HCEC 1CT (cell line): ENCODE measurements at regions not wholly inside any gene's neighbourhood (a gene's known extent, or its start where the extent isn't known, plus 50 kb on each side); places are given as distances from the start of the nearest gene placed in this dataset.

ENCODE experiments used
- DNase-seq: peaks from one replicate; pipeline ENCODE4 v3.0.0-alpha.2; 2017

GRCh38 chr3:176789281-176789705 is 408.0 kb downstream of the TBL1XR1 start:
- peak; percentile 14 for DNase-seq

GRCh38 chr3:176787506-176787905 is 409.8 kb downstream of the TBL1XR1 start:
- DNase-seq, result no peak

GRCh38 chr3:176785171-176785570 is 412.1 kb downstream of the TBL1XR1 start:
- DNase-seq, result no peak

GRCh38 chr3:176780766-176781165 is 416.5 kb downstream of the TBL1XR1 start:
- DNase-seq, result no peak

- DNase-seq, result no peak
Observed at GRCh38 chr3:176776622-176777175, 420.6 kb downstream of the TBL1XR1 start.

GRCh38 chr3:176769547-176770190 is 427.6 kb downstream of the TBL1XR1 start:
- DNase-seq, result no peak

- peak; percentile 23 for DNase-seq
Observed at GRCh38 chr3:176767385-176767784, 429.9 kb downstream of the TBL1XR1 start.

GRCh38 chr3:176766862-176767261 is 430.4 kb downstream of the TBL1XR1 start:
- DNase-seq, result no peak

GRCh38 chr3:176765382-176765900 is 431.8 kb downstream of the TBL1XR1 start:
- DNase-seq, result no peak

GRCh38 chr3:176759815-176760506 is 437.3 kb downstream of the TBL1XR1 start:
- no peak for DNase-seq

GRCh38 chr3:176757429-176757828 is 439.9 kb downstream of the TBL1XR1 start:
- no peak for DNase-seq

- DNase-seq, result no peak
Observed at GRCh38 chr3:176755977-176756376, 441.3 kb downstream of the TBL1XR1 start.

- DNase-seq, result no peak
Observed at GRCh38 chr3:176755552-176755951, 441.7 kb downstream of the TBL1XR1 start.

GRCh38 chr3:176741664-176742047 is 455.6 kb downstream of the TBL1XR1 start:
- DNase-seq, result no peak

- no peak for DNase-seq
Observed at GRCh38 chr3:176740906-176741663, 456.2 kb downstream of the TBL1XR1 start.

GRCh38 chr3:176739159-176739558 is 458.1 kb downstream of the TBL1XR1 start:
- DNase-seq, result no peak

GRCh38 chr3:176737480-176738110 is 459.7 kb downstream of the TBL1XR1 start:
- no peak for DNase-seq

- no peak for DNase-seq
Observed at GRCh38 chr3:176734146-176734545, 463.1 kb downstream of the TBL1XR1 start.

GRCh38 chr3:176724394-176724759 is 472.9 kb downstream of the TBL1XR1 start:
- no peak for DNase-seq

- DNase-seq, result no peak
Observed at GRCh38 chr3:176723758-176724393, 473.4 kb downstream of the TBL1XR1 start.

- no peak for DNase-seq
Observed at GRCh38 chr3:176714034-176714433, 483.2 kb downstream of the TBL1XR1 start.

- no peak for DNase-seq
Observed at GRCh38 chr3:176712191-176712590, 485.1 kb downstream of the TBL1XR1 start.
